ENCODE measurements at regions not wholly inside any gene's neighbourhood (a gene's known extent, or its start where the extent isn't known, plus 50 kb on each side); places are given as distances from the start of the nearest gene placed in this dataset.

DNA sequence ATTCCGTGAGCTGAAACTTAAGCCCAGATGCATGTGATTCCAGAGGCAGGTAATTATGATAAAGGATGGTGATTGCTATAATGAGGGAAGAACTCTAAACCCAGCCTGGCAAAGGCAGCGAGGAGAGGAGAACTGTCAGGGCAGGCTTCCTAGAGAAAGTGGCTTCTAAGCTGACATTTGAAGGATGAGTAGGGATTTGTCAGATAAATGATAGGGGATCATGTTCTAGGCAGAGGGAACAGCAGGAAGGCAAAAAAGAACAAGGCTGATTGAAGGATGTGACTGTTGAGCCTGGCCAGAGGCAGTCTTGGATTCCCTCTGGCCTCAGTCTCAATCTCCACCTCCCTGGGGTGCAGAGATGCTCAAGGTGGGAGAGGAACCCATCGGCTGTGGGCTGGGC, 146.4 kb upstream of the POU3F1 start:
- no peak overlapping the region for H3K27ac Mint-ChIP-seq
- ChIA-PET CTCF (no interaction called here), POLR2A (interaction anchor here (0.5 to 0.7 kb wide), 3 partner anchors 141 to 809 kb away, joined by 3 to 4 read pairs (median 3); no protein-coding TSS in a partner anchor)
- no peak for ATAC-seq (ENCODE audit: low read depth)
- no peak for DNase-seq
- intact Hi-C loops (cut with micrococcal nuclease) = no loop called here
- H3K4me3 Mint-ChIP-seq = no peak overlapping the region
- no peak for TF ChIP-seq CTCF (IDR thresholded peaks at IDR 0.05)
- peaks cover 3% of the 10 kb centered on the region for H3K27me3 Mint-ChIP-seq
- no peaks in the 10 kb centered on the region for H3K36me3 Mint-ChIP-seq (ENCODE audit: low read depth)
- no peaks in the 10 kb centered on the region for H3K9me3 Mint-ChIP-seq
- peaks cover 10% of the 10 kb centered on the region for H3K4me1 Mint-ChIP-seq

GRCh38 chr1:38191461-38191860, 144.9 kb upstream of the POU3F1 start:
- Mint-ChIP-seq H3K27me3 (peaks cover 4% of the 10 kb centered on the region), H3K9me3 (no peaks in the 10 kb centered on the region)
- CTCF ChIA-PET = interaction anchor here (2.1 kb wide), 1 partner anchor 39 kb away, joined by 6 read pairs; no protein-coding TSS in a partner anchor

DNA sequence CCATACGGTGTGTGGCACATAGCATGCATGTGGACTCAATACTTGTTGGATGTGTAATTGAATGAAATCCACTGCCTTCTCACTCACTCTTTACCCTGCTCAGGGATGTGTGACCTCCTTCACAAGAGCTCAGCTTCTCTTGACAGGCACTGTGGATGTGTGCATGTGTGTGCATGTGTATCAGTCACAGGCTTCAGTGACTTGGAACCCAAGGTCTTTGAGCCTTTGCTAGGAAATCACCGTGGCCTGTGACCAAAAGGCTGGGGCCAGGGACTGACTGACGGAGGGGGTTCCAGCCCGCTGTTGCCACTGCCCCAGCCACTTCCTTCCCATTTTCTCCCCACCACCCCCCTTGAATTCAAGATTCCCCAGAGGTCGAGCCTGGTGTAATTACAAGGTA, 144.4 kb upstream of the POU3F1 start:
- peak; percentile 88 for ATAC-seq (ENCODE audit: low read depth)
- CTCF ChIA-PET = interaction anchor here (2.1 kb wide), 1 partner anchor 38 kb away, joined by 6 read pairs; no protein-coding TSS in a partner anchor

More at GRCh38 chr1:38191461-38191860, 144.9 kb upstream of the POU3F1 start:
- DNase-seq (no peak), ATAC-seq (ENCODE audit: low read depth) (no peak)
- Mint-ChIP-seq H3K36me3 (ENCODE audit: low read depth) (no peaks in the 10 kb centered on the region), H3K27ac (peak overlapping the region; percentile 25), H3K4me1 (peaks cover 10% of the 10 kb centered on the region), H3K4me3 (no peak overlapping the region)
- no peak for TF ChIP-seq CTCF (IDR thresholded peaks at IDR 0.05)
- intact Hi-C loops (cut with micrococcal nuclease) = loop anchor here (1.0 kb wide), 1 partner anchor 17 kb away; no protein-coding TSS in a partner anchor
- POLR2A ChIA-PET = interaction anchor here (0.6 to 1.9 kb wide), 3 partner anchors 17 to 284 kb away, joined by 3 to 5 read pairs (median 3); no protein-coding TSS in a partner anchor

GRCh38 chr1:38187552-38187951, 141.0 kb upstream of the POU3F1 start:
- intact Hi-C loops (cut with micrococcal nuclease) = no loop called here
- H3K27me3 Mint-ChIP-seq = peaks cover 4% of the 10 kb centered on the region
- ChIA-PET POLR2A (no interaction called here), CTCF (no interaction called here)
- H3K4me1 Mint-ChIP-seq = peaks cover 10% of the 10 kb centered on the region
- H3K27ac Mint-ChIP-seq = no peak overlapping the region
- no peak overlapping the region for H3K4me3 Mint-ChIP-seq
- H3K36me3 Mint-ChIP-seq (ENCODE audit: low read depth) = no peaks in the 10 kb centered on the region
- no peak for TF ChIP-seq CTCF (IDR thresholded peaks at IDR 0.05)
- no peak for DNase-seq
- ATAC-seq (ENCODE audit: low read depth) = no peak
- no peaks in the 10 kb centered on the region for H3K9me3 Mint-ChIP-seq

More for the DNA sequence above, 144.4 kb upstream of the POU3F1 start:
- Mint-ChIP-seq H3K27me3 (peaks cover 4% of the 10 kb centered on the region), H3K4me3 (no peak overlapping the region), H3K4me1 (peaks cover 10% of the 10 kb centered on the region), H3K36me3 (ENCODE audit: low read depth) (no peaks in the 10 kb centered on the region), H3K9me3 (no peaks in the 10 kb centered on the region), H3K27ac (peak overlapping the region; percentile 25)
- POLR2A ChIA-PET = interaction anchor here (1.3 to 1.9 kb wide), 2 partner anchors 16 to 284 kb away, joined by 3 to 5 read pairs; no protein-coding TSS in a partner anchor
- no peak for DNase-seq
- TF ChIP-seq CTCF (IDR thresholded peaks at IDR 0.05) = no peak
- intact Hi-C loops (cut with micrococcal nuclease) = loop anchor here (1.0 kb wide), 1 partner anchor 17 kb away; no protein-coding TSS in a partner anchor

DNA sequence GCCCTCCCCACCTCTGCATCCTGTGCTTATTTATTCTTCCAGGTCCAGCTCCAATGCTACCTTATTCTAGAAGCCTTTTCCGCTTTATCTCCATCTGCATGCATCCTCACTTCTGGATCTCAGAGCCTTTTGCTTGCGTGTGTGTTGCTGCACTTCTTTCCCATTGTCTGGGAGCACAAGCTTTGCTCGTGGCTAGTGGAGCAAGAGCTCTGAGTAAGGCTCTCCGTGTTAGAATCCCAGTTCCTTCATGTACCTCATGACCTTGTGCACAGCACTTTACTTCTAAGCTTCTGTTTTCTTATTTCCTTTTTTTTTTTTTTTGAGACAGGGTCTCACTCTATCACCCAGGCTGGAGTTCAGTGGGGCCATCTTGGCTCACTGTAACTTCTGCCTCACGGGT, 140.0 kb upstream of the POU3F1 start:
- Mint-ChIP-seq H3K4me3 (no peak overlapping the region), H3K27ac (no peak overlapping the region), H3K27me3 (peaks cover 4% of the 10 kb centered on the region), H3K4me1 (peaks cover 7% of the 10 kb centered on the region), H3K36me3 (ENCODE audit: low read depth) (no peaks in the 10 kb centered on the region), H3K9me3 (no peaks in the 10 kb centered on the region)
- DNase-seq = no peak
- ChIA-PET POLR2A (no interaction called here), CTCF (no interaction called here)
- no peak for ATAC-seq (ENCODE audit: low read depth)
- TF ChIP-seq CTCF (IDR thresholded peaks at IDR 0.05) = no peak
- intact Hi-C loops (cut with micrococcal nuclease) = no loop called here

Measured in activated B cell treated with CpG ODN at 0.5 μM for 24 hours (primary cell).